ENCODE measurements at regions not wholly inside any gene's neighbourhood (a gene's known extent, or its start where the extent isn't known, plus 50 kb on each side); places are given as distances from the start of the nearest gene placed in this dataset.

GRCh38 chr11:30107899-30108298, 91.1 kb upstream of the KCNA4 start:
- no peak for TF ChIP-seq CTCF (IDR thresholded peaks at IDR 0.05; ENCODE audit: control insufficient read depth, extremely low read depth, insufficient read depth)
- no peak for DNase-seq (ENCODE audit: low read depth)
- H3K4me3 ChIP-seq (ENCODE audit: low read depth, low read length): no peak overlapping the region

DNA sequence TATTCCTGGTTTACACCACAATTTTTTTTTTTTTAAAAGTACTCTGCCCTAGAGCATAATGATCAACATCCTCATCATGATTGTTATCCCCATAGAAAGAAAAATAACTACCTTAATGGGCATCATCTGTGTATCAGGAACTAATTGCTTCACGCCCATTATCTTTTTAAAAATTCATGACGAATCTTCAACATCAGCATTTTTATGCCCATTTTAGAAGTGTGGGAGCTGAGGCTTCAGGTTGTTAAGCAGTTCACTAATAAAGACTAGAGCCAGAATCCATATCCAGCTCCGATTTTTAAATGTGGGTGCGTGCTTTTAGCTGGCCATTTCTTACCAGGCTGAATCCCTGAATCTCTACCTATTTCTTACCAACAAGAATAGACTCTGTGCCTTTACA, 92.9 kb upstream of the KCNA4 start:
- no peak overlapping the region for H3K4me3 ChIP-seq (ENCODE audit: low read depth, low read length)
- TF ChIP-seq CTCF (IDR thresholded peaks at IDR 0.05; ENCODE audit: control insufficient read depth, extremely low read depth, insufficient read depth): no peak
- DNase-seq (ENCODE audit: low read depth): no peak

GRCh38 chr11:30110691-30111090, 93.9 kb upstream of the KCNA4 start:
- TF ChIP-seq CTCF (IDR thresholded peaks at IDR 0.05; ENCODE audit: control insufficient read depth, extremely low read depth, insufficient read depth): no peak
- H3K4me3 ChIP-seq (ENCODE audit: low read depth, low read length): no peak overlapping the region
- no peak for DNase-seq (ENCODE audit: low read depth)

GRCh38 chr11:30111786-30112185, 95.0 kb upstream of the KCNA4 start:
- no peak for TF ChIP-seq CTCF (IDR thresholded peaks at IDR 0.05; ENCODE audit: control insufficient read depth, extremely low read depth, insufficient read depth)
- DNase-seq (ENCODE audit: low read depth): no peak
- no peak overlapping the region for H3K4me3 ChIP-seq (ENCODE audit: low read depth, low read length)

GRCh38 chr11:30113326-30113898, 96.6 kb upstream of the KCNA4 start:
- H3K4me3 ChIP-seq (ENCODE audit: low read depth, low read length): no peak overlapping the region
- no peak for DNase-seq (ENCODE audit: low read depth)

DNA sequence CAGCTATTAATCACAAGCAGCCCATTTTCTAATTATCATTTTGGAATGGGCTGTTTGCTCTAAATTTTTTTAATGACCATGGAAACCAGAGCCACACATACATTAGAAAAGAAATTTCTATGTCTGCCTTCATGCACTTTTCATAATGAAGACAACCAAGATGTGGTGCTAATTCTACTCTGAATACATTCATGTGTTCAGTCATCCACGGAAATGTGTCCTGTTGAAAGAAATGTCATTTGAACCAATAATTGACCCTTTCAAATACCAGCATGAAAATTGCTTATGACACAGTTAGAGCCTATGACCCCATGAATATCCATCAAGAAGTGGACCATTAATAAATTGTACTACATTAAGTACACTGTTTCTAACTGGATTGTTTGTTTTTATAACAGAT, 99.7 kb upstream of the KCNA4 start:
- DNase-seq (ENCODE audit: low read depth): no peak
- no peak for TF ChIP-seq CTCF (IDR thresholded peaks at IDR 0.05; ENCODE audit: control insufficient read depth, extremely low read depth, insufficient read depth)
- no peak overlapping the region for H3K4me3 ChIP-seq (ENCODE audit: low read depth, low read length)

More at GRCh38 chr11:30113326-30113898, 96.6 kb upstream of the KCNA4 start:
- TF ChIP-seq CTCF (IDR thresholded peaks at IDR 0.05; ENCODE audit: control insufficient read depth, extremely low read depth, insufficient read depth): no peak

- H3K4me3 ChIP-seq (ENCODE audit: low read depth, low read length): no peak overlapping the region
- no peak for TF ChIP-seq CTCF (IDR thresholded peaks at IDR 0.05; ENCODE audit: control insufficient read depth, extremely low read depth, insufficient read depth)
- no peak for DNase-seq (ENCODE audit: low read depth)
Measured at GRCh38 chr11:30120045-30120589, 103.3 kb upstream of the KCNA4 start.
